ENCODE measurements at regions not wholly inside any gene's neighbourhood (a gene's known extent, or its start where the extent isn't known, plus 50 kb on each side); places are given as distances from the start of the nearest gene placed in this dataset.

DNA sequence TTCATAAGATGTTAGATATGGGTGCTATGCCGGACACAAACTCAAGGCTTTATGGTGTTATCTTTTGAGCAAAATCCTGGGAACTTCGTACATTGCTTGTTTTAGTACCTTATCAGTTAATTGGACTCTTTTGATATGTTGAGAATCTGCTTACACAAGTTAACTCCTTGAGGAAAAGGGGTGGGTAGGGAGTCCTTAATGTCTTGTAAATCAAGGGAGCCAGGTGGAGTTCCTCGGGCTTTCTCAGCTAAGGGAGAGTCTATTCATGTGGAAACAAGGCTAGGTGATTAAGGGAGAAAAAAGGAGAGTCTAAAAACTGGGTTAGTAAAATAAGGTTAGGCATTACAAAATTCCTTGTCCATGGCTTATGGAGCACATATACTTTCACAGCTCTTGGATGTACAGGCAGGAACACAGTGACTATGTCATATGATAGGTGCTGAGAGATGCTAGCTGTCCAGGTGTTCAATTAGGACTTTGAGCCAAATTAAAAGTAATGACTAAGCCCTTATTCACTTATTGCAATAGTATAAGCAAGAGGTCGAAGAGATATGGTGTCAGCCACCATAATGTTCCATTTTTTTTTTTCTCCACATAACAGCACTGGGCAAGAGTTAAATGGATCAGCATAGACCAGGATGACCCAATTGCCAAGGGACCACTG lies 59.5 kb upstream of the DYNAP start:
- Histone ChIP-seq H3K9me3 (no peaks in the 10 kb centered on the region), H3K27ac (no peak overlapping the region), H3K4me3 (no peak overlapping the region), H3K36me3 (no peaks in the 10 kb centered on the region), H3K4me1 (no peaks in the 10 kb centered on the region), H3K27me3 (no peaks in the 10 kb centered on the region)
- DNase-seq (ENCODE audit: low spot score in 2 of 2), result no peak
- TF ChIP-seq POLR2AphosphoS5 (IDR thresholded peaks at IDR 0.05) (no peak), POLR2A (IDR thresholded peaks at IDR 0.05) (no peak)
- TF ChIP-seq, protein P1, sequence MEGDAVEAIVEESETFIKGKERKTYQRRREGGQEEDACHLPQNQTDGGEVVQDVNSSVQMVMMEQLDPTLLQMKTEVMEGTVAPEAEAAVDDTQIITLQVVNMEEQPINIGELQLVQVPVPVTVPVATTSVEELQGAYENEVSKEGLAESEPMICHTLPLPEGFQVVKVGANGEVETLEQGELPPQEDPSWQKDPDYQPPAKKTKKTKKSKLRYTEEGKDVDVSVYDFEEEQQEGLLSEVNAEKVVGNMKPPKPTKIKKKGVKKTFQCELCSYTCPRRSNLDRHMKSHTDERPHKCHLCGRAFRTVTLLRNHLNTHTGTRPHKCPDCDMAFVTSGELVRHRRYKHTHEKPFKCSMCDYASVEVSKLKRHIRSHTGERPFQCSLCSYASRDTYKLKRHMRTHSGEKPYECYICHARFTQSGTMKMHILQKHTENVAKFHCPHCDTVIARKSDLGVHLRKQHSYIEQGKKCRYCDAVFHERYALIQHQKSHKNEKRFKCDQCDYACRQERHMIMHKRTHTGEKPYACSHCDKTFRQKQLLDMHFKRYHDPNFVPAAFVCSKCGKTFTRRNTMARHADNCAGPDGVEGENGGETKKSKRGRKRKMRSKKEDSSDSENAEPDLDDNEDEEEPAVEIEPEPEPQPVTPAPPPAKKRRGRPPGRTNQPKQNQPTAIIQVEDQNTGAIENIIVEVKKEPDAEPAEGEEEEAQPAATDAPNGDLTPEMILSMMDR (IDR thresholded peaks at IDR 0.05), result no peak
- intact Hi-C loops (cut with DNase I; ENCODE audit: low total_unique reads), result no loop called here

DNA sequence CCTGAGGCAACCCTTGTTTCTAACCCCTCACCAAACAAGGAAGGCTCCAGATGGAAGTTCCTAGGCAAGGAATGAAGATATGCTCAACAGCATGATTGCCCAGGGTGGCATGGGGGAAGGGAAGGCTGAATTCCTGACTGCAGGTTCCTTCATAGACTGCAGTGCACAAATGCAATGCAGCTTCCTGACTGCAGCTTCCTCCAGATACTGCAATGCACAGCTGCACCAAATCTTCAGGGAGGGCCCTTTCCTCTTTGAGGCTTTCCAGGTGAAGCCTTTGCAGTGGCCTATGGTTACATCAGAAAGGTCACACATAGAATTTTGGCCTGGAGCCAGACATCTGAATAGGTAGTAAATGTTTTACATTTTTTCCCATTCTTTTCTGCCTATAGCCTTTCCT lies 58.8 kb upstream of the DYNAP start:
- intact Hi-C loops (cut with DNase I; ENCODE audit: low total_unique reads), result no loop called here
- Histone ChIP-seq H3K36me3 (no peaks in the 10 kb centered on the region), H3K27me3 (no peaks in the 10 kb centered on the region), H3K4me3 (no peak overlapping the region), H3K9me3 (no peaks in the 10 kb centered on the region), H3K27ac (no peak overlapping the region), H3K4me1 (no peaks in the 10 kb centered on the region)
- no peak for TF ChIP-seq POLR2A (IDR thresholded peaks at IDR 0.05)
- TF ChIP-seq, protein P1 (IDR thresholded peaks at IDR 0.05), result no peak
- TF ChIP-seq POLR2AphosphoS5 (IDR thresholded peaks at IDR 0.05), result no peak
- no peak for DNase-seq (ENCODE audit: low spot score in 2 of 2)

DNA sequence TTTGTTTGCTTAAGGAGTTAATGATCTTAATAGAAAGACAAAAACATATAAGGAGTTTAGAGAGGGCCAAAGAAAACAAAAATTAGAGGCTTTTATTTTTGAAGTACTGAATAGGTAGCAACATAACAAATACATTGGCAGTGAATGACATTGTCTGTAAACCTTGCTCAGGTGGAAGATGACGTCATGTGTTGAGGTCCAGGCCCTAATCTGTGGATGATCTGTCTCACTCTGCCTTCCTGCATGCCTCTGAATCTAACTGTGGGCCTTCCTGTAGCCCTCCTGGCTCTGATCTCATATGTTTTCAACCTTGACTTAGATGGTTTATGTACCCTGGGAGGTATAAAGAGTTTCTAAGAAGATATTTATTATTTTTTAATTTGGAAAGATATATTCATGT lies 58.1 kb upstream of the DYNAP start:
- H3K27ac ChIP-seq, result no peak overlapping the region
- no peak for DNase-seq (ENCODE audit: low spot score in 2 of 2)
- no peaks in the 10 kb centered on the region for H3K36me3 ChIP-seq
- no peaks in the 10 kb centered on the region for H3K4me1 ChIP-seq
- peaks cover 0 to 4% of the 10 kb centered on the region in 2 donors for H3K9me3 ChIP-seq
- no peak overlapping the region for H3K4me3 ChIP-seq
- intact Hi-C loops (cut with DNase I; ENCODE audit: low total_unique reads), result no loop called here
- TF ChIP-seq, protein P1 (IDR thresholded peaks at IDR 0.05), result no peak
- no peak for TF ChIP-seq POLR2AphosphoS5 (IDR thresholded peaks at IDR 0.05)
- no peaks in the 10 kb centered on the region for H3K27me3 ChIP-seq
